H9 (cell line): ENCODE measurements at regions not wholly inside any gene's neighbourhood (a gene's known extent, or its start where the extent isn't known, plus 50 kb on each side); places are given as distances from the start of the nearest gene placed in this dataset.

Source experiments
- DNase-seq: peaks from one replicate; pipeline ENCODE4 v3.0.0-alpha.2; 2017
- H2AFZ ChIP-seq: one replicate; pipeline ENCODE4 v1.6.1; 2013; ENCODE audit warnings: mild to moderate bottlenecking, low read length, control low read depth, moderate library complexity
- H2AK5ac ChIP-seq: 2 replicates; pipeline ENCODE4 v1.6.1; 2013; ENCODE audit warnings: low read length, control low read depth, mixed read lengths; ENCODE audit not compliant: insufficient read length
- H2BK120ac ChIP-seq: one replicate; pipeline ENCODE4 v1.6.1; 2013; ENCODE audit warnings: low read depth, mild to moderate bottlenecking, low read length, control low read depth, inconsistent platforms; ENCODE audit not compliant: poor library complexity, severe bottlenecking
- H2BK12ac ChIP-seq: 2 replicates; pipeline ENCODE4 v1.6.1; 2013; ENCODE audit warnings: low read length, control low read depth, mixed read lengths, low read depth; ENCODE audit not compliant: insufficient read length
- H2BK15ac ChIP-seq: 2 replicates; pipeline ENCODE4 v1.6.1; 2013; ENCODE audit warnings: low read depth, low read length, control low read depth
- H2BK20ac ChIP-seq: one replicate; pipeline ENCODE4 v1.6.1; 2013; ENCODE audit warnings: low read depth, mild to moderate bottlenecking, low read length, control low read depth, inconsistent platforms; ENCODE audit not compliant: poor library complexity, severe bottlenecking
- H2BK5ac ChIP-seq: 2 replicates; pipeline ENCODE4 v1.6.1; 2013; ENCODE audit warnings: low read length, control low read depth, mixed read lengths; ENCODE audit not compliant: insufficient read length
- H3K14ac ChIP-seq: 2 replicates; pipeline ENCODE4 v1.6.1; 2013; ENCODE audit warnings: low read length, control low read depth; ENCODE audit not compliant: insufficient read depth
- H3K18ac ChIP-seq: 2 replicates; pipeline ENCODE4 v1.6.1; 2013; ENCODE audit warnings: low read depth, mild to moderate bottlenecking, mixed read lengths, low read length, control low read depth; ENCODE audit not compliant: insufficient read length
- H3K23ac ChIP-seq: 2 replicates; pipeline ENCODE4 v1.6.1; 2013; ENCODE audit warnings: low read length, control low read depth, mixed read lengths, low read depth; ENCODE audit not compliant: insufficient read length
- H3K23me2 ChIP-seq: 2 replicates; pipeline ENCODE4 v1.6.1; 2013; ENCODE audit warnings: low read depth, mild to moderate bottlenecking, mixed read lengths, low read length, control low read depth; ENCODE audit not compliant: insufficient read length, poor library complexity, severe bottlenecking
- H3K27ac ChIP-seq: 2 replicates; pipeline ENCODE4 v1.5.1; 2013; ENCODE audit warnings: low read length, control low read depth, mixed read lengths, low read depth; ENCODE audit not compliant: insufficient read length
- H3K27me3 ChIP-seq: 2 replicates; pipeline ENCODE4 v1.6.1; 2013; ENCODE audit warnings: low read length, control low read depth, inconsistent platforms; ENCODE audit not compliant: insufficient read depth
- H3K4ac ChIP-seq: 2 replicates; pipeline ENCODE4 v1.6.1; 2013; ENCODE audit warnings: low read depth, mild to moderate bottlenecking, control low read depth, inconsistent platforms, low read length, moderate library complexity
- H3K4me1 ChIP-seq: 2 replicates; pipeline ENCODE4 v1.6.1; 2013; ENCODE audit warnings: low read length, control low read depth, inconsistent platforms; ENCODE audit not compliant: insufficient read depth
- H3K4me2 ChIP-seq: 2 replicates; pipeline ENCODE4 v1.6.1; 2013; ENCODE audit warnings: low read length, control low read depth, mixed read lengths; ENCODE audit not compliant: insufficient read length, insufficient read depth
- H3K56ac ChIP-seq: 2 replicates; pipeline ENCODE4 v1.6.1; 2013; ENCODE audit warnings: low read depth, mild to moderate bottlenecking, mixed read lengths, low read length, control low read depth; ENCODE audit not compliant: insufficient read length
- H3K79me1 ChIP-seq: 2 replicates; pipeline ENCODE4 v1.6.1; 2013; ENCODE audit warnings: low read depth, mild to moderate bottlenecking, moderate library complexity, low read length, control low read depth, inconsistent platforms; ENCODE audit not compliant: insufficient read depth, poor library complexity, severe bottlenecking
- H3K79me2 ChIP-seq: 2 replicates; pipeline ENCODE4 v1.6.1; 2013; ENCODE audit warnings: low read length, control low read depth, inconsistent platforms; ENCODE audit not compliant: insufficient read depth
- H3K9ac ChIP-seq: 2 replicates; pipeline ENCODE4 v1.6.1; 2013; ENCODE audit warnings: low read length, control low read depth, mixed read lengths; ENCODE audit not compliant: insufficient read length; ENCODE audit errors: extremely low read depth
- H3K9me3 ChIP-seq: one replicate; pipeline ENCODE4 v1.6.1; 2013; ENCODE audit warnings: low read depth, low read length, inconsistent platforms; ENCODE audit not compliant: control insufficient read depth
- H3T11ph ChIP-seq: one replicate; pipeline ENCODE4 v1.6.1; 2013; ENCODE audit warnings: mild to moderate bottlenecking, low read length, control low read depth, inconsistent platforms
- H4K20me1 ChIP-seq: one replicate; pipeline ENCODE4 v1.6.1; 2013; ENCODE audit not compliant: control insufficient read depth, insufficient read length, insufficient read depth
- H4K5ac ChIP-seq: 2 replicates; pipeline ENCODE4 v1.6.1; 2013; ENCODE audit warnings: low read depth, mild to moderate bottlenecking, mixed read lengths, low read length, control low read depth; ENCODE audit not compliant: insufficient read length
- H4K8ac ChIP-seq: replicated peaks from 2 replicates; pipeline ENCODE4 v1.6.1; 2013; ENCODE audit warnings: low read length, control low read depth, mixed read lengths, low read depth; ENCODE audit not compliant: insufficient read length
- H4K91ac ChIP-seq: 2 replicates; pipeline ENCODE4 v1.6.1; 2013; ENCODE audit warnings: low read depth, mild to moderate bottlenecking, moderate library complexity, mixed read lengths, low read length, control low read depth; ENCODE audit not compliant: insufficient read length
- H3K27ac Mint-ChIP-seq, 3 experiments: 2 replicates in 2 of 3; 3 replicates in 1 of 3; pipeline ENCODE4 v1.8.0; 2020 to 2021; ENCODE audit warnings: mixed read lengths in 3 of 3, mild to moderate bottlenecking in 1 of 3, moderate library complexity in 1 of 3
- H3K27me3 Mint-ChIP-seq: 2 replicates; pipeline ENCODE4 v1.8.0; 2021; ENCODE audit warnings: low read depth, mild to moderate bottlenecking, moderate library complexity, mixed read lengths
- H3K36me3 Mint-ChIP-seq, 3 experiments: 2 replicates in 2 of 3; 3 replicates in 1 of 3; pipeline ENCODE4 v1.8.0; 2020 to 2021; ENCODE audit warnings: low read depth in 3 of 3, mixed read lengths in 3 of 3; ENCODE audit not compliant: insufficient read depth in 1 of 3
- H3K4me1 Mint-ChIP-seq, 2 experiments: 2 replicates each; pipeline ENCODE4 v1.8.0; 2020; ENCODE audit warnings: mixed read lengths in 2 of 2
- H3K4me3 Mint-ChIP-seq, 2 experiments: 2 replicates in 1 of 2; 3 replicates in 1 of 2; pipeline ENCODE4 v1.8.0; 2020 to 2021; ENCODE audit warnings: mild to moderate bottlenecking in 2 of 2, mixed read lengths in 2 of 2, moderate library complexity in 1 of 2
- H3K9me3 Mint-ChIP-seq, 2 experiments: 2 replicates in 1 of 2; 3 replicates in 1 of 2; pipeline ENCODE4 v1.8.0; 2020; ENCODE audit warnings: mild to moderate bottlenecking in 2 of 2, mixed read lengths in 2 of 2, moderate library complexity in 1 of 2
- WGBS: extraction: QIAGEN DNeasy Blood & Tissue Kit; methylation state at CpG from one replicate; pipeline ENCODE4 v1.1.7; 2013; ENCODE audit warnings: missing lambda C conversion rate, low lambda C conversion rate, mixed read lengths; ENCODE audit not compliant: insufficient read length; ENCODE audit errors: extremely low coverage; 5-methylcytosine and 5-hydroxymethylcytosine counted together
- TF ChIP-seq, protein P1 (sequence below): fragments of 200-600 bp; sonication (generic); conservative IDR thresholded peaks from 3 replicates; pipeline ENCODE4 v1.8.0; 2021; ENCODE audit warnings: antibody characterized with exemption, mild to moderate bottlenecking

DNA sequence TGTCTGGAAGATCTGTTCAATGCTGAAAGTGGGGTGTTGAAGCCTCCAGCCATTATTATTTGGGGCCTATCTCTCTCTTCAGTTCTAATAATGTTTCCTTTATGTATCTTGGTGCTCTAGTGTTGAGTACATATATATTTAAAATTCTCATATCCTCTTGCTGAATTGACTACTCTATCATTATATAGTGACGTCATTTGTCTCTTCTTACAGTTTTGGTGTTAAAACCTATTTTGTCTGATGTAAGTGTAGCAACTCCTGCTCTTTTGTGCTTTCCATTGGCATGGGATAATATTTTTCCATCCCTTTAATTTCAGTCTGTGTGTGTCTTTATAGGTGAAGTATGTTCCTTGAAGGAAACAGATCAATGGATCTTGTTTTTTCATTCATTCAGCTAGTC, 446.0 kb downstream of the FAM47A start:
- TF ChIP-seq, protein P1, sequence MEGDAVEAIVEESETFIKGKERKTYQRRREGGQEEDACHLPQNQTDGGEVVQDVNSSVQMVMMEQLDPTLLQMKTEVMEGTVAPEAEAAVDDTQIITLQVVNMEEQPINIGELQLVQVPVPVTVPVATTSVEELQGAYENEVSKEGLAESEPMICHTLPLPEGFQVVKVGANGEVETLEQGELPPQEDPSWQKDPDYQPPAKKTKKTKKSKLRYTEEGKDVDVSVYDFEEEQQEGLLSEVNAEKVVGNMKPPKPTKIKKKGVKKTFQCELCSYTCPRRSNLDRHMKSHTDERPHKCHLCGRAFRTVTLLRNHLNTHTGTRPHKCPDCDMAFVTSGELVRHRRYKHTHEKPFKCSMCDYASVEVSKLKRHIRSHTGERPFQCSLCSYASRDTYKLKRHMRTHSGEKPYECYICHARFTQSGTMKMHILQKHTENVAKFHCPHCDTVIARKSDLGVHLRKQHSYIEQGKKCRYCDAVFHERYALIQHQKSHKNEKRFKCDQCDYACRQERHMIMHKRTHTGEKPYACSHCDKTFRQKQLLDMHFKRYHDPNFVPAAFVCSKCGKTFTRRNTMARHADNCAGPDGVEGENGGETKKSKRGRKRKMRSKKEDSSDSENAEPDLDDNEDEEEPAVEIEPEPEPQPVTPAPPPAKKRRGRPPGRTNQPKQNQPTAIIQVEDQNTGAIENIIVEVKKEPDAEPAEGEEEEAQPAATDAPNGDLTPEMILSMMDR, result no peak

More for the DNA sequence above, 446.0 kb downstream of the FAM47A start:
- H2BK12ac ChIP-seq, result no peak overlapping the region
- no peak overlapping the region for H3K4ac ChIP-seq
- no peak overlapping the region for H2BK15ac ChIP-seq
- H2BK5ac ChIP-seq, result no peak overlapping the region
- no peak overlapping the region for H3K9ac ChIP-seq
- WGBS, result no CpG with 5 or more reads among the region's 1 CpG
- no peak overlapping the region for H4K8ac ChIP-seq
- H3K14ac ChIP-seq, result no peak overlapping the region
- Mint-ChIP-seq H3K27ac (no peak overlapping the region), H3K36me3 (peaks cover 0 to 2% (median 0%) of the 10 kb centered on the region in 3 experiments; a peak in 2 of 7 replicates), H3K4me1 (no peaks in the 10 kb centered on the region), H3K9me3 (peaks cover 3 to 51% of the 10 kb centered on the region in 2 experiments; a peak in 4 of 5 replicates), H3K27me3 (no peaks in the 10 kb centered on the region), H3K4me3 (no peak overlapping the region)
- no peak for DNase-seq
- no peak overlapping the region for H2BK120ac ChIP-seq
- no peaks in the 10 kb centered on the region for H4K20me1 ChIP-seq
- H4K5ac ChIP-seq, result no peak overlapping the region
- H2AK5ac ChIP-seq, result no peak overlapping the region
- H3K79me1 ChIP-seq, result no peaks in the 10 kb centered on the region
- H2AFZ ChIP-seq, result no peak overlapping the region
- no peak overlapping the region for H3K56ac ChIP-seq
- H3K4me1 ChIP-seq, result no peaks in the 10 kb centered on the region
- H3K23ac ChIP-seq, result no peak overlapping the region
- H2BK20ac ChIP-seq, result no peak overlapping the region
- no peaks in the 10 kb centered on the region for H3K27me3 ChIP-seq
- H3T11ph ChIP-seq, result no peak overlapping the region
- H3K23me2 ChIP-seq, result no peaks in the 10 kb centered on the region
- no peak overlapping the region for H3K27ac ChIP-seq
- H3K79me2 ChIP-seq, result no peaks in the 10 kb centered on the region
- H3K4me2 ChIP-seq, result no peak overlapping the region
- no peaks in the 10 kb centered on the region for H3K9me3 ChIP-seq
- no peak overlapping the region for H4K91ac ChIP-seq
- no peak overlapping the region for H3K18ac ChIP-seq
